ENCODE measurements at regions not wholly inside any gene's neighbourhood (a gene's known extent, or its start where the extent isn't known, plus 50 kb on each side); places are given as distances from the start of the nearest gene placed in this dataset.
A peak's percentile ranks its signal among the peaks of the same experiment; 100 is the strongest.
"Not testable (repeated sequence)": the region's sequence is repeated elsewhere in the genome, so short reads cannot be mapped to it uniquely, and the experiment has no call there.

DNA sequence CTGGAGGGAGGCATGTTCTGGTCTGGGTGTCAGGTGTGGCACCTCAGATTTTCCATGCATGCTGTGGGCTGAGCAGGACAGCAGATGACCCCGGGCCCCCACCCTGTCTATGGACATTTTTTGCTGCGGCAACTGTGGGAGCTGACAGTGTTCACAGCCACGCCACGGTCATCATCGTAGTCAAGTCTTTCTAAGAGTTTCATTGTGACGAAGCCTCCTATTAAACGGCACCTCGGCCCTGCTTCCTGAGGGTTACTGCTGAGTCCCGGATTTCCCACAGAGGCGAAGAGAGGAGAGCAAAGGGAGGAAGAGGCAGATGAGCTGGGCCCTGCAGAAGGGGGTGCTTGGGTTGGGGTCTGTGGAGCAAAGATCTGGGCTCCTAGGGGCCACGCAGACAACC is 152.1 kb upstream of the POTEB2 start:
- H3K9me3 ChIP-seq (ENCODE audit: control insufficient read depth, low read length); ATAC-seq; H3K27me3 ChIP-seq (ENCODE audit: control insufficient read depth, insufficient read depth); H3K27ac ChIP-seq (ENCODE audit: low read length); H3K4me1 ChIP-seq (ENCODE audit: control insufficient read depth, insufficient read depth, low read length); H3K4me3 ChIP-seq (ENCODE audit: low read length); intact Hi-C loops (cut with DNase I): not testable (repeated sequence)
- 83% methylated on average over 8 of the region's 11 CpGs for WGBS
- peak in 2 of 3 donors; percentile 29 to 31 for DNase-seq

DNA sequence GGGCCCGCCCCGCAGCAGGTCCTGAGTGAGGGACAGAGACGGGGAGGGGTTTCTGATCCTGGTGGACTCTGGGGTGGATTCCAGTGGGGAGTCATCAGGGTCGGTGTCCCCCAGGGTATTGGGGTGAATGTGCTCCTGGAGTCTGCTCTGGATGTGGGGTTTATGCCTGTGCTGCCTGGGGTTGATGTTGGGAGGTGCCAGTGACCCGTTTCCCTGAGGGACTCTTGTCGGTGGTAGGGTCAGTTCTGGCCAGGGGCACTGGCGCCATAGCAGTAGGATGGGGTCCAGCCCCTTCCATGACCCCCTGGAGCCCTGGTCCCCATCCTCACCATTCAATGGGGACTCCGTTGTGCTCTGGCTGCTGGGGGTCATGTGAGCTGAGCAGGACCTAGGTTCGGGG is 151.2 kb upstream of the POTEB2 start:
- WGBS: 82% methylated on average over 5 of the region's 9 CpGs
- intact Hi-C loops (cut with DNase I); ATAC-seq; H3K27me3 ChIP-seq (ENCODE audit: control insufficient read depth, insufficient read depth); H3K4me3 ChIP-seq (ENCODE audit: low read length); H3K27ac ChIP-seq (ENCODE audit: low read length); H3K9me3 ChIP-seq (ENCODE audit: control insufficient read depth, low read length); H3K4me1 ChIP-seq (ENCODE audit: control insufficient read depth, insufficient read depth, low read length): not testable (repeated sequence)
- DNase-seq: peak in 1 of 3 donors; percentile 33

DNA sequence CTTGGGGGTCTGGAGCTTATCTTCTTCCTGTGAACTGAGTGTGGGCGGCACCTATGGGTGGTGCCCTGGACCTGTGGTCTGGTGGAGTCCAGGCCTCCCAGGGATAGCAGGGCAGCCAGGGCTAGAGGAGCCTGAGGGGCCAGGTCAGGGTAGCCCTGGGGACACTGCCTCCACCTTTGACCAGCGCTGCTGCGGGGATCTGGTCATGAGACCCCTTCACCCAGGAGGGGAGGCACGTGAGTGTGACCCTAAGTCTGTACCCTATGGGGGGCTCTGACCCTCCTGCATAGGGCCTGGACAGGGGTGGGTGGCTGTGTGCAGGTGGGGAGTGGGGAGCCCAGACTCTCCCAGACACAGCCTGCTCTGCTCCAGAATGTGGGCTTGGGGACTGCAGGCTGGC is 150.5 kb upstream of the POTEB2 start:
- 79% methylated on average over 3 of the region's 4 CpGs for WGBS
- H3K27me3 ChIP-seq (ENCODE audit: control insufficient read depth, insufficient read depth); intact Hi-C loops (cut with DNase I); H3K4me3 ChIP-seq (ENCODE audit: low read length); H3K27ac ChIP-seq (ENCODE audit: low read length); H3K9me3 ChIP-seq (ENCODE audit: control insufficient read depth, low read length); H3K4me1 ChIP-seq (ENCODE audit: control insufficient read depth, insufficient read depth, low read length): not testable (repeated sequence)
- DNase-seq: peak in 2 of 3 donors; percentile 6 to 19
- peak in 1 of 2 donors; percentile 14 for ATAC-seq

DNA sequence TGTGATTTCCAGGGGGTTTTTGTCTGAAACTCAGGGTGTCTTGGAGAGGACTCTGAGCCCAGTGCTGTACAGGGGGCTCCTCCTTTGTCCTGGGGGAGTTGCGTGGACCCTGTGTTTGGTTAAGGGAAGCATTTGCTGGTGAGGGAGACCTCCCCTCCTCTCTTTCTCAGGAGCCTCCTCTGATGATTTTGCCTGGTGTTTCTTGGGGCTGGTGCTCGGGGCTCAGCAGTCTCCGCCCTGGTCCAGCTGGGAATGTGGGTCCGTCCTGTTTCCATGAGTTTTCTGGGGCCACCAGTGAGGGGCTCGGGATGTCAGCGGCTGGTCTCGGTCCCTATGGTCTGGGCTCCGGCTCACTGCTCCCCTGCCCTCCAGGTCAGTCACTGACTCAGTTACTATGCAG is 149.1 kb upstream of the POTEB2 start:
- ATAC-seq; intact Hi-C loops (cut with DNase I); H3K27me3 ChIP-seq (ENCODE audit: control insufficient read depth, insufficient read depth); H3K9me3 ChIP-seq (ENCODE audit: control insufficient read depth, low read length); H3K4me3 ChIP-seq (ENCODE audit: low read length); H3K27ac ChIP-seq (ENCODE audit: low read length); H3K4me1 ChIP-seq (ENCODE audit: control insufficient read depth, insufficient read depth, low read length): not testable (repeated sequence)
- 78% methylated on average over 6 of the region's 8 CpGs for WGBS
- peak in 1 of 3 donors; percentile 10 for DNase-seq

DNA sequence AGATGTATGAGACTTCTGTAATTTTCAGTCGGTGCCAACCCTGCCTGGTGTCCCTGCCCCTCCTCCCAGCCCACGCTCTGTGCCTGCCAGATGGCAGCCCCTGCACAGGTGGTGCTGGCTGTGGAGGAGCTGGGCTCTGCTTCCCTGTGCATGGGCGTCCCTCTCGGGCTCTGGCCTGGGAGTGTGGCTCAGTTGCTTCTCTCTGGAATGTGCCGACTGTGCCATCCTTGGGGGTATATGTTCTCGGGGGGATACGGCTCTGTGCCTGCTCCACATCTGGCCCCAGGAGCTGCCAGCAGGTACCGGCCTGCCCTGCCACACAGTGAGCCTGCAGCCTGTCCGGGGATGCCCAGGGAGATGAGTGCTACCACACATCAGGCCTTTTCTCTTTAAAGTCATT is 147.2 kb upstream of the POTEB2 start:
- peak in 2 of 3 donors; percentile 21 to 38 for DNase-seq
- 74% methylated on average over 5 of the region's 9 CpGs for WGBS
- H3K4me3 ChIP-seq (ENCODE audit: low read length); ATAC-seq; H3K27ac ChIP-seq (ENCODE audit: low read length); H3K4me1 ChIP-seq (ENCODE audit: control insufficient read depth, insufficient read depth, low read length); H3K27me3 ChIP-seq (ENCODE audit: control insufficient read depth, insufficient read depth); intact Hi-C loops (cut with DNase I); H3K9me3 ChIP-seq (ENCODE audit: control insufficient read depth, low read length): not testable (repeated sequence)

DNA sequence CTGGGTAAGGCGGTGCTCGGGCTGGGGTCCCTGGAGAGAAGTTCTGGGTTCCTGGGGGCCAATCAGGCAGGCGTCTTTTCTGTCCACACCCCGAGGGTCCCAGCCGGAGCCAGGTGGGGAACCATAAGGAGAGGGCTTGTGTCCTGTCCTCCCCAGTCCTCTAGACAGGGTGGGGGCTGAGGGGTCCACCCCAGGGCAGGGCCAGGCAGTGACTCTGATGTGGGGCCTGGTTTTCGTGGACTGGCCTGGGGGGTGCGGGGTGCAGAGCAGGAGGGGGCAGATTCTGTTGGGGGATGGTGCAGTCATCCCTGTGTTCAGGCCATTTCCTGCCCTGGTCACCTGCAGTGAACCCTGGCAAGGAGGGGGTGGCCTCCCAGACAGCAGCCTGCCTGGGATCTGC is 143.5 kb upstream of the POTEB2 start:
- H3K27me3 ChIP-seq (ENCODE audit: control insufficient read depth, insufficient read depth); H3K4me1 ChIP-seq (ENCODE audit: control insufficient read depth, insufficient read depth, low read length); intact Hi-C loops (cut with DNase I); H3K4me3 ChIP-seq (ENCODE audit: low read length); H3K9me3 ChIP-seq (ENCODE audit: control insufficient read depth, low read length); H3K27ac ChIP-seq (ENCODE audit: low read length): not testable (repeated sequence)
- 60% methylated on average over 2 of the region's 7 CpGs for WGBS
- ATAC-seq (peak in 1 of 2 donors; percentile 45), DNase-seq (peak in 2 of 3 donors; percentile 9 to 11)

DNA sequence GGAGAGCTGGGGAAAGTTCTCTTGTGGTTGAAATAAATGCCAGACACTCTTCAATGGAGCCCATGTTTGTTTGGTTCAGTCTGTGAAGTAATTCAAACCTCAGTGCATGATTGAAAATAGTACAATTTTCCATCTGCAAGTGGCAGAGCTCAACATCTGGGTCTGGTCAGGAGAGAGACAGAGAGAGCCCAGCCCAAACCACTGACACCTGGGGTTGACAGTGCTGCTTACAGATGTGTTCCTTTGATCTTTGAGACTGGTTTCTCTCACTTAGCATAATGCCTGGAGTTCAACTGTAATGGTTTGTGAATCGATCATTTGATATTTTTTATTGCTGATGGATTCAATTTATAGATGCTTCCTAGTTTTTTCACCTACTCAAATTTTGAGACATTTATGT is 137.3 kb upstream of the POTEB2 start:
- no CpG with 5 or more reads among the region's 1 CpG for WGBS
- H3K4me3 ChIP-seq (ENCODE audit: low read length); H3K27ac ChIP-seq (ENCODE audit: low read length); H3K9me3 ChIP-seq (ENCODE audit: control insufficient read depth, low read length); intact Hi-C loops (cut with DNase I); H3K4me1 ChIP-seq (ENCODE audit: control insufficient read depth, insufficient read depth, low read length); ATAC-seq; DNase-seq; H3K27me3 ChIP-seq (ENCODE audit: control insufficient read depth, insufficient read depth): not testable (repeated sequence)

DNA sequence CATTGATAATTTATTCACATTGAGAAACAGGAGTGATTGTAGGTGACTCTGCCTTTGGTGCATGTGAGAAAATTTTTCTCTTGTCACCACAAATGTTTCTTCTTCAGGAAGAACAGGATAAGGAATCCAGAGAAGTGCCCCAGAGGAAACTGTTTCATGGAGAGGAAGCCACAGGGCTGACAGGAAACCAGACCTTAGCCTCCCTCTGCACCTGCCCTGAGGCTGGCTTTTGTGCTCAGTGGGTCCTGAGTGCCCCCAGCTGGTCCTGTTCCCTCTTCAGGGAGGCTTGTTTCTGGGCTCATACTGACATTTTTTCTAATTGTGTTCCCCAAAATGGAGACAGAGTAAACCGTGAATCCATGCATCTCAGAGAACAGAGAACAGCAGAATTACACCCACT is 135.8 kb upstream of the POTEB2 start:
- H3K9me3 ChIP-seq (ENCODE audit: control insufficient read depth, low read length); H3K27ac ChIP-seq (ENCODE audit: low read length); H3K4me1 ChIP-seq (ENCODE audit: control insufficient read depth, insufficient read depth, low read length); H3K27me3 ChIP-seq (ENCODE audit: control insufficient read depth, insufficient read depth); DNase-seq; ATAC-seq; intact Hi-C loops (cut with DNase I); H3K4me3 ChIP-seq (ENCODE audit: low read length): not testable (repeated sequence)
- 39% methylated on average over 1 of the region's 1 CpG for WGBS

DNA sequence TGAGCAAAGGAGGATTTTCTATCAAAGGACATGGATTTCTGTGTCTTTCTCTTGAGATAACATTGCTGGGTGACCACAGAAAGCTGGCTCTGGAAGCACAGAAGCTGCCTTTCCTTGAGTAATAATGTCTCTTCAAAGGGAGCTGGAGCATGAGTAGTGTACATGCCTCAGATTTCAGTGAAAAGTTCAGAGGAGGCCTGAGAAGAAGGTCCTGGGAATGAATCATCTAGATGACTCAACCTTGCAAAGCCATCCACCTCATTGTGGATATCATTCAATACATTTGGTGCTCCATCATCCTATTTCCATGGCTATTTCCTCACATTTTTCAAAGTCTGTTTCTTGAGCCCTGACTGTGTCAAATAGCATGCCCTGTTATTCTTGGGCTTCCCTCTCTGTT is 125.6 kb upstream of the POTEB2 start:
- intact Hi-C loops (cut with DNase I); DNase-seq; H3K4me1 ChIP-seq (ENCODE audit: control insufficient read depth, insufficient read depth, low read length): not testable (repeated sequence)

DNA sequence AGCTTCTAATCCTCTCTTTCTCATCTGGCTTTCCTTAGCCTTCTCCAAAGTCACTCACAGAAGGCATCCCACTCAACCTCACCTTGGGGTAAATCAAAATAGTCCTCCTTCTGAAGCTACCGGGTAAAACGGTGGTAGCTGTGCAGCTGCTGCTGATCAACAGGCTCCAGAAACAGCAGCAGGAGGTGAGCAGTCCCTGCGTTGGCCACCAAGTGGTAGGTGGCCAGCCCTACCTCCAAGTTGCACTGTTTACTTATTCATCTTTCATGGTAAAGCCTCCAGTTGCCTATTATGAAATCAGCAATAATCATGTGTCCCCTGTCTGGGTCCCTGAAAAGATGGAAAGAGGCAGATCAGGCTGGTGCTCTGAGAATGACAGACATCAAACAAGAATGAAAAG is 125.1 kb upstream of the POTEB2 start:
- ATAC-seq; DNase-seq; H3K27me3 ChIP-seq (ENCODE audit: control insufficient read depth, insufficient read depth); H3K9me3 ChIP-seq (ENCODE audit: control insufficient read depth, low read length); H3K27ac ChIP-seq (ENCODE audit: low read length); intact Hi-C loops (cut with DNase I); H3K4me3 ChIP-seq (ENCODE audit: low read length); H3K4me1 ChIP-seq (ENCODE audit: control insufficient read depth, insufficient read depth, low read length): not testable (repeated sequence)
- WGBS: 47% methylated on average over 3 of the region's 3 CpGs

More for the DNA sequence above, 125.6 kb upstream of the POTEB2 start:
- not testable (repeated sequence) for H3K27ac ChIP-seq (ENCODE audit: low read length); H3K4me3 ChIP-seq (ENCODE audit: low read length); H3K9me3 ChIP-seq (ENCODE audit: control insufficient read depth, low read length); H3K27me3 ChIP-seq (ENCODE audit: control insufficient read depth, insufficient read depth); ATAC-seq

DNA sequence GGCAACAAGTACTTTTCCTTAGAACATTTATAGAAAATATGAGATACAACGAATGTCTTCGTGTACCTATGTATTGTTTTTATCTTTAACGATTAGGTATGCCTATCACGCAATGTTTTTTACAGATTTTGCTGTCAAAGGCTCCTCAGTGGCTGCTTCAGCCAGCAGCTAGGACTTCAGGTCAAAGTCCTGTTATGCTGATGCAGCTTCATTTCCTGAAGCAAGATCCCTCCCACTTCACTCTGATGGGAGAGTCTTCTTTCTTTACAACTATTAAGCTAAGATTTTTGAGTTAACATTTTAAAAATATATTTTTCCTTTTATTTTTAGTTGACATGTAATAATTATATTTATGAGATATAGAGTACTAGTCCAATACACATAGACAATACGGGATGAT is 120.7 kb upstream of the POTEB2 start:
- intact Hi-C loops (cut with DNase I); H3K27me3 ChIP-seq (ENCODE audit: control insufficient read depth, insufficient read depth); ATAC-seq; H3K4me3 ChIP-seq (ENCODE audit: low read length); H3K27ac ChIP-seq (ENCODE audit: low read length); H3K4me1 ChIP-seq (ENCODE audit: control insufficient read depth, insufficient read depth, low read length); DNase-seq; H3K9me3 ChIP-seq (ENCODE audit: control insufficient read depth, low read length): not testable (repeated sequence)
- 84% methylated on average over 4 of the region's 5 CpGs for WGBS

DNA sequence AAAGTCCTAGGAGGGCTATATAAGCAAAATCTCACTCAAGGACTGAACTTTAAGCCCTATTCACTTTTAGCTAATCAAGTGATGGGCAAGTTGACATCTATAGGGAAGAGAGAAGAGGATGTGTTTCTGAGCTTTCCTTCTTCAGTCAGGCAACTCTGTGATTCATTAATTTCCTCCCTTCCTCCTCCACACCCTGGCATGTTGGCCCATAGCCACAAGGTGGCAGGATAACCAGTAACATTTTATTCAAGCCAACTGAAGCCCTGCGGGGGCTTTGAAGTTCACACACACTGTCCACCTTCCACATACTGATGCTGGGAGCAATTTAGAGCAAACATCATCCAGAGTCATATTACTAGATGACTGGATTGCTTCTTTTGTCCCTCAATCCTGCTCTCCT is 111.9 kb upstream of the POTEB2 start:
- intact Hi-C loops (cut with DNase I); H3K27me3 ChIP-seq (ENCODE audit: control insufficient read depth, insufficient read depth); H3K4me1 ChIP-seq (ENCODE audit: control insufficient read depth, insufficient read depth, low read length); H3K4me3 ChIP-seq (ENCODE audit: low read length); H3K27ac ChIP-seq (ENCODE audit: low read length); ATAC-seq; H3K9me3 ChIP-seq (ENCODE audit: control insufficient read depth, low read length); DNase-seq: not testable (repeated sequence)
- no CpG with 5 or more reads among the region's 1 CpG for WGBS
